Transverse colon (tissue), 4 donors: ENCODE measurements at regions not wholly inside any gene's neighbourhood (a gene's known extent, or its start where the extent isn't known, plus 50 kb on each side); places are given as distances from the start of the nearest gene placed in this dataset.

Experiments used
- CTCF ChIP-seq, 5 experiments: fragments of 200-600 bp in 3 of 5; fragments of 450-650 bp in 2 of 5; sonication (generic) in 3 of 5; IDR thresholded peaks; 1 replicate in 2 of 5; 2 replicates in 3 of 5; pipeline ENCODE4 v1.5.1; 2016 to 2017; ENCODE audit warnings: antibody characterized with exemption in 5 of 5, inconsistent platforms in 3 of 5, mild to moderate bottlenecking in 2 of 5, moderate library complexity in 1 of 5
- EP300 ChIP-seq: sonication (generic); formaldehyde crosslinking; IDR thresholded peaks from one replicate; pipeline ENCODE4 v1.6.1; 2017; ENCODE audit warnings: antibody characterized with exemption, low read depth
- POLR2A ChIP-seq: fragments of 450-650 bp; IDR thresholded peaks from one replicate; pipeline ENCODE4 v1.6.1; 2016; ENCODE audit warnings: antibody characterized with exemption, mild to moderate bottlenecking, moderate library complexity
- POLR2AphosphoS5 ChIP-seq, 3 donors: sonication (generic); formaldehyde crosslinking; IDR thresholded peaks; one replicate each; pipeline ENCODE4 v1.6.1; 2016; ENCODE audit warnings: antibody characterized with exemption in 3 of 3

GRCh38 chr2:199131136-199131655, 326.5 kb downstream of the SATB2 start:
- no peak for TF ChIP-seq CTCF (IDR thresholded peaks at IDR 0.05)
- no peak for TF ChIP-seq POLR2AphosphoS5 (IDR thresholded peaks at IDR 0.05)
- TF ChIP-seq POLR2A, result no peak
- TF ChIP-seq EP300, result no peak
